ENCODE measurements at regions not wholly inside any gene's neighbourhood (a gene's known extent, or its start where the extent isn't known, plus 50 kb on each side); places are given as distances from the start of the nearest gene placed in this dataset.

GRCh38 chr9:28163619-28164018, 590.3 kb upstream of the C9orf72 start:
- BruUV-seq (replicated peaks) = no TSS peak
- intact Hi-C loops (cut with micrococcal nuclease) (no loop called here), dilution Hi-C loops (cut with MboI; ENCODE audit: extremely low pct_ligation_motif_present, low sequenced_read_pairs) (no loop called here)
- no peaks in the 10 kb centered on the region for H3K4me1 ChIP-seq (ENCODE audit: control insufficient read depth, extremely low read depth, insufficient read depth, low read length)
- no peaks in the 10 kb centered on the region for H3K9me1 ChIP-seq (replicated peaks; ENCODE audit: control insufficient read depth, extremely low read depth, insufficient read depth, low read length)
- DNase-seq (ENCODE audit: low read depth, low spot score) = no peak
- H3K79me2 ChIP-seq (ENCODE audit: control insufficient read depth, insufficient read depth, low read length) = no peaks in the 10 kb centered on the region
- no peaks in the 10 kb centered on the region for H3K36me3 ChIP-seq (ENCODE audit: control insufficient read depth in 2 of 2, extremely low read depth in 1 of 2, insufficient read depth in 2 of 2, low read length in 2 of 2)
- TF ChIP-seq FOS (IDR thresholded peaks at IDR 0.05; ENCODE audit: borderline replicate concordance, insufficient read depth, low read length) (no peak), EZH2 (IDR thresholded peaks at IDR 0.05; ENCODE audit: borderline replicate concordance, low read depth, low read length, severe bottlenecking) (no peak), POLR2AphosphoS5 (IDR thresholded peaks at IDR 0.05; ENCODE audit: insufficient read depth, low read depth, low read length) (no peak), GATA2 (IDR thresholded peaks at IDR 0.05; ENCODE audit: insufficient read depth, insufficient read length, low read depth, low read length) (no peak), MAX (IDR thresholded peaks at IDR 0.05; ENCODE audit: insufficient read depth, insufficient read length) (no peak), POLR2A (IDR thresholded peaks at IDR 0.05; ENCODE audit: low read depth, low read length) (no peak), MYC (IDR thresholded peaks at IDR 0.05; ENCODE audit: low read depth, low read length) (no peak), JUN (IDR thresholded peaks at IDR 0.05; ENCODE audit: borderline replicate concordance, insufficient read depth, insufficient read length, low read depth) (no peak), CTCF (IDR thresholded peaks at IDR 0.05; ENCODE audit: extremely low read depth in 1 of 2, insufficient read depth in 1 of 2, low read depth in 1 of 2, low read length in 2 of 2) (no peak)
- POLR2A ChIA-PET = no interaction called here
- no peaks in the 10 kb centered on the region for H3K27me3 ChIP-seq (ENCODE audit: control insufficient read depth in 2 of 2, insufficient read depth in 2 of 2, low read length in 2 of 2)
- no peak overlapping the region for H2AFZ ChIP-seq (ENCODE audit: low read depth, low read length)
- CTCF ChIA-PET = no interaction called here
- no peaks in the 10 kb centered on the region for H3K9me3 ChIP-seq (replicated peaks; ENCODE audit: control insufficient read depth, insufficient read depth, low read length)
- no peak overlapping the region for H3K4me3 ChIP-seq (replicated peaks in 1 of 3; ENCODE audit: insufficient read depth in 1 of 3, low read depth in 1 of 3, low read length in 3 of 3)
- H4K20me1 ChIP-seq (replicated peaks; ENCODE audit: control insufficient read depth, extremely low read depth, insufficient read depth, low read length) = no peaks in the 10 kb centered on the region
- H3K4me2 ChIP-seq (ENCODE audit: insufficient read depth, low read length) = no peak overlapping the region
- no peak for FAIRE-seq
- no peak overlapping the region for H3K9ac ChIP-seq (replicated peaks; ENCODE audit: extremely low read depth, insufficient read depth, low read length)
- no peak overlapping the region for H3K27ac ChIP-seq (ENCODE audit: insufficient read depth, low read depth, low read length)
